ENCODE measurements at regions not wholly inside any gene's neighbourhood (a gene's known extent, or its start where the extent isn't known, plus 50 kb on each side); places are given as distances from the start of the nearest gene placed in this dataset.

GRCh38 chr9:79279356-79279755, 292.4 kb upstream of the TLE4 start:
- DNase-seq (ENCODE audit: low read depth, low spot score) (no peak), FAIRE-seq (no peak)
- TF ChIP-seq POLR2AphosphoS5 (IDR thresholded peaks at IDR 0.05; ENCODE audit: insufficient read depth, low read depth, low read length) (no peak), CTCF (IDR thresholded peaks at IDR 0.05; ENCODE audit: extremely low read depth in 1 of 2, insufficient read depth in 1 of 2, low read depth in 1 of 2, low read length in 2 of 2) (no peak), MAX (IDR thresholded peaks at IDR 0.05; ENCODE audit: insufficient read depth, insufficient read length) (no peak), POLR2A (IDR thresholded peaks at IDR 0.05; ENCODE audit: low read depth, low read length) (no peak), MYC (IDR thresholded peaks at IDR 0.05; ENCODE audit: low read depth, low read length) (no peak), EZH2 (IDR thresholded peaks at IDR 0.05; ENCODE audit: borderline replicate concordance, low read depth, low read length, severe bottlenecking) (no peak), FOS (IDR thresholded peaks at IDR 0.05; ENCODE audit: borderline replicate concordance, insufficient read depth, low read length) (no peak), GATA2 (IDR thresholded peaks at IDR 0.05; ENCODE audit: insufficient read depth, insufficient read length, low read depth, low read length) (no peak), JUN (IDR thresholded peaks at IDR 0.05; ENCODE audit: borderline replicate concordance, insufficient read depth, insufficient read length, low read depth) (no peak)
- Histone ChIP-seq H3K36me3 (ENCODE audit: control insufficient read depth in 2 of 2, extremely low read depth in 1 of 2, insufficient read depth in 2 of 2, low read length in 2 of 2) (no peaks in the 10 kb centered on the region), H3K4me2 (ENCODE audit: insufficient read depth, low read length) (no peak overlapping the region), H3K9ac (replicated peaks; ENCODE audit: extremely low read depth, insufficient read depth, low read length) (no peak overlapping the region), H3K27me3 (ENCODE audit: control insufficient read depth in 2 of 2, insufficient read depth in 2 of 2, low read length in 2 of 2) (no peaks in the 10 kb centered on the region), H3K9me1 (replicated peaks; ENCODE audit: control insufficient read depth, extremely low read depth, insufficient read depth, low read length) (no peaks in the 10 kb centered on the region), H3K79me2 (ENCODE audit: control insufficient read depth, insufficient read depth, low read length) (no peaks in the 10 kb centered on the region), H3K4me1 (ENCODE audit: control insufficient read depth, extremely low read depth, insufficient read depth, low read length) (no peaks in the 10 kb centered on the region), H3K27ac (ENCODE audit: insufficient read depth, low read depth, low read length) (no peak overlapping the region), H2AFZ (ENCODE audit: low read depth, low read length) (no peak overlapping the region), H3K9me3 (replicated peaks; ENCODE audit: control insufficient read depth, insufficient read depth, low read length) (no peaks in the 10 kb centered on the region), H3K4me3 (replicated peaks in 1 of 3; ENCODE audit: insufficient read depth in 1 of 3, low read depth in 1 of 3, low read length in 3 of 3) (no peak overlapping the region), H4K20me1 (replicated peaks; ENCODE audit: control insufficient read depth, extremely low read depth, insufficient read depth, low read length) (no peaks in the 10 kb centered on the region)
- BruUV-seq (replicated peaks) = no TSS peak
- dilution Hi-C loops (cut with MboI; ENCODE audit: extremely low pct_ligation_motif_present, low sequenced_read_pairs) = no loop called here
- POLR2A ChIA-PET = no interaction called here
- CTCF ChIA-PET = no interaction called here
- intact Hi-C loops (cut with micrococcal nuclease) = no loop called here
